Ovary (tissue), 7 donors: ENCODE measurements at regions not wholly inside any gene's neighbourhood (a gene's known extent, or its start where the extent isn't known, plus 50 kb on each side); places are given as distances from the start of the nearest gene placed in this dataset.

Experiments used
- DNase-seq, 5 donors: peaks; one replicate each; pipeline ENCODE4 v3.0.0-alpha.2; 2019 to 2020
- H3K27ac ChIP-seq, 2 donors: fragments of 200-600 bp; one replicate each; pipeline versions ENCODE4 v1.5.1 to v1.8.0; 2019 to 2022
- H3K27me3 ChIP-seq: fragments of 200-600 bp; one replicate; pipeline ENCODE4 v1.8.0; 2022
- H3K36me3 ChIP-seq: fragments of 200-600 bp; sonication (generic); one replicate; pipeline ENCODE4 v1.5.1; 2019
- H3K4me1 ChIP-seq: one replicate; pipeline ENCODE4 v1.8.1; 2013; ENCODE audit warnings: mild to moderate bottlenecking, moderate library complexity; ENCODE audit not compliant: insufficient read depth
- H3K4me3 ChIP-seq: fragments of 200-600 bp; sonication (generic); one replicate; pipeline ENCODE4 v1.5.1; 2017
- H3K9me3 ChIP-seq, 2 donors: fragments of 200-600 bp in 1 of 2; sonication (generic) in 1 of 2; one replicate each; pipeline versions ENCODE4 v1.5.1 to v1.8.1; 2013 to 2019; ENCODE audit warnings: mild to moderate bottlenecking in 1 of 2, moderate library complexity in 1 of 2
- CTCF ChIP-seq, 3 donors: fragments of 450-650 bp in 2 of 3; fragments of 200-600 bp in 1 of 3; IDR thresholded peaks; one replicate each; pipeline versions ENCODE4 v1.5.1 to v1.8.0; 2016 to 2022; ENCODE audit warnings: antibody characterized with exemption in 3 of 3, mild to moderate bottlenecking in 1 of 3
- EP300 ChIP-seq: sonication (generic); formaldehyde crosslinking; IDR thresholded peaks from one replicate; pipeline ENCODE4 v1.6.1; 2017; ENCODE audit warnings: antibody characterized with exemption
- POLR2A ChIP-seq: fragments of 450-650 bp; IDR thresholded peaks from one replicate; pipeline ENCODE4 v1.6.1; 2017; ENCODE audit warnings: antibody characterized with exemption, mild to moderate bottlenecking, moderate library complexity
- WGBS, 3 donors: extraction: QIAGEN DNeasy Blood & Tissue Kit in 1 of 3; methylation state at CpG; one replicate each; pipeline versions ENCODE4 v1.1.5 to v1.1.7; 2013 to 2017; 5-methylcytosine and 5-hydroxymethylcytosine counted together
- intact Hi-C, 4 donors: fragments of 100-400 bp; cut with DNase I; formaldehyde crosslinking; loops; one replicate each; pipeline versions ENCODE4 v1.11.0 to v1.15.1; 2022 to 2023
- donor health status: DM: no; HTN: no; CAD: no; lungs with moderate emphysema.
- donor health status: DM: no; HTN: no; CAD: no.
- donor health status: Bipolar disorder and iron deficiency.
- donor health status: DM: no; HTN: no; CAD: no.
- donor health status: DM: yes; HTN: yes; CAD: no.

GRCh38 chr9:36486329-36486932 lies 86.3 kb upstream of the MELK start:
- intact Hi-C loops = loop anchor here in 2 of 4 donors (10.0 kb wide), 1 partner anchor 82 kb away; the partner anchor contains the start of gene RNF38 (in 2 of the 2)
- WGBS, 3 donors = 0 to 1% (median 0%) methylated on average over 24 of the region's 24 CpGs
- H3K27me3 ChIP-seq = no peaks in the 10 kb centered on the region
- TF ChIP-seq POLR2A = no peak
- no peak for TF ChIP-seq EP300
- no peak for TF ChIP-seq CTCF (IDR thresholded peaks at IDR 0.05)
- no peaks in the 10 kb centered on the region for H3K9me3 ChIP-seq
- peaks cover 13% of the 10 kb centered on the region for H3K4me1 ChIP-seq
- no peaks in the 10 kb centered on the region for H3K36me3 ChIP-seq
- H3K4me3 ChIP-seq = peak overlapping the region; percentile 65
- DNase-seq = peak in 2 of 5 donors; percentile 23 to 36
- peak overlapping the region; percentile 77 to 87 for H3K27ac ChIP-seq

- no peak for TF ChIP-seq CTCF (IDR thresholded peaks at IDR 0.05)
- TF ChIP-seq POLR2A = no peak
- TF ChIP-seq EP300 = no peak
- 7 to 8% (median 7%) methylated on average over 11 of the region's 11 CpGs for WGBS, 3 donors
- peak in 2 of 5 donors; percentile 17 to 34 for DNase-seq
- peak overlapping the region; percentile 77 to 87 for H3K27ac ChIP-seq
- no peaks in the 10 kb centered on the region for H3K36me3 ChIP-seq
- peaks cover 13% of the 10 kb centered on the region for H3K4me1 ChIP-seq
- H3K9me3 ChIP-seq = no peaks in the 10 kb centered on the region
- intact Hi-C loops = loop anchor here in 2 of 4 donors (10.0 kb wide), 1 partner anchor 81 kb away; the partner anchor contains the start of gene RNF38 (in 2 of the 2)
- H3K4me3 ChIP-seq = peak overlapping the region; percentile 65
- no peaks in the 10 kb centered on the region for H3K27me3 ChIP-seq
These were observed 85.7 kb upstream of the RNF38 start for GRCh38 chr9:36485647-36486328.

- intact Hi-C loops = loop anchor here in 2 of 4 donors (10.0 kb wide), 1 partner anchor 79 kb away; the partner anchor contains the start of gene RNF38 (in 2 of the 2)
- no peak for TF ChIP-seq CTCF (IDR thresholded peaks at IDR 0.05)
- TF ChIP-seq EP300 = no peak
- TF ChIP-seq POLR2A = no peak
- Histone ChIP-seq H3K4me3 (no peak overlapping the region), H3K27ac (no peak overlapping the region), H3K4me1 (peaks cover 14% of the 10 kb centered on the region), H3K36me3 (no peaks in the 10 kb centered on the region), H3K27me3 (no peaks in the 10 kb centered on the region), H3K9me3 (no peaks in the 10 kb centered on the region)
- WGBS, 3 donors = 15 to 36% (median 30%) methylated on average over 3 of the region's 3 CpGs
- DNase-seq = no peak
These were observed 84.1 kb upstream of the RNF38 start for GRCh38 chr9:36484124-36484523.

- no peak for DNase-seq
- Histone ChIP-seq H3K4me1 (peaks cover 5% of the 10 kb centered on the region), H3K27ac (no peak overlapping the region), H3K9me3 (no peaks in the 10 kb centered on the region), H3K36me3 (no peaks in the 10 kb centered on the region), H3K4me3 (no peak overlapping the region), H3K27me3 (no peaks in the 10 kb centered on the region)
- 73 to 81% (median 74%) methylated on average over 4 of the region's 4 CpGs for WGBS, 3 donors
- TF ChIP-seq EP300 = no peak
- TF ChIP-seq CTCF (IDR thresholded peaks at IDR 0.05) = no peak
- TF ChIP-seq POLR2A = no peak
- intact Hi-C loops = loop anchor here in 1 of 4 donors (5.0 kb wide), 1 partner anchor 713 kb away; no protein-coding TSS in a partner anchor
These were observed 79.0 kb upstream of the RNF38 start for GRCh38 chr9:36479101-36479500.
